Mesenchymal stem cell (in vitro differentiated cells and primary cell): ENCODE measurements at regions not wholly inside any gene's neighbourhood (a gene's known extent, or its start where the extent isn't known, plus 50 kb on each side); places are given as distances from the start of the nearest gene placed in this dataset.

ENCODE experiments used
- DNase-seq: peaks from one replicate; pipeline ENCODE4 v3.0.0-alpha.2; 2013
- H2AFZ ChIP-seq: one replicate; pipeline ENCODE4 v1.6.1; 2013; ENCODE audit warnings: low read depth, mild to moderate bottlenecking, control low read depth, inconsistent platforms, low read length, moderate library complexity
- H2AK5ac ChIP-seq: 2 replicates; pipeline ENCODE4 v1.6.1; 2013; ENCODE audit warnings: low read length, moderate library complexity, mild to moderate bottlenecking, inconsistent platforms; ENCODE audit not compliant: severe bottlenecking
- H2BK120ac ChIP-seq: one replicate; pipeline ENCODE4 v1.6.1; 2013; ENCODE audit warnings: low read depth, mild to moderate bottlenecking, inconsistent platforms, low read length, moderate library complexity
- H2BK12ac ChIP-seq, 2 experiments: one replicate each; pipeline ENCODE4 v1.6.1; 2013; ENCODE audit warnings: inconsistent platforms in 2 of 2, low read length in 2 of 2, mild to moderate bottlenecking in 2 of 2, moderate library complexity in 2 of 2, control low read depth in 1 of 2
- H2BK15ac ChIP-seq: one replicate; pipeline ENCODE4 v1.6.1; 2013; ENCODE audit warnings: mild to moderate bottlenecking, low read depth, inconsistent platforms; ENCODE audit not compliant: poor library complexity, severe bottlenecking
- H2BK5ac ChIP-seq: 2 replicates; pipeline ENCODE4 v1.6.1; 2013; ENCODE audit warnings: low read depth, mild to moderate bottlenecking, low read length, control low read depth, inconsistent platforms; ENCODE audit not compliant: poor library complexity, severe bottlenecking
- H3K14ac ChIP-seq, 2 experiments: one replicate each; pipeline ENCODE4 v1.6.1; 2013; ENCODE audit warnings: inconsistent platforms in 2 of 2, low read length in 2 of 2, control low read depth in 1 of 2, mild to moderate bottlenecking in 1 of 2, moderate library complexity in 1 of 2
- H3K18ac ChIP-seq, 2 experiments: one replicate each; pipeline ENCODE4 v1.6.1; 2013; ENCODE audit warnings: inconsistent platforms in 2 of 2, low read length in 2 of 2, control low read depth in 1 of 2, low read depth in 1 of 2, mild to moderate bottlenecking in 1 of 2
- H3K23ac ChIP-seq, 2 experiments: one replicate each; pipeline ENCODE4 v1.6.1; 2013; ENCODE audit warnings: inconsistent platforms in 2 of 2, low read length in 2 of 2, mild to moderate bottlenecking in 2 of 2, moderate library complexity in 2 of 2, control low read depth in 1 of 2
- H3K27ac ChIP-seq: 2 replicates; pipeline ENCODE4 v1.5.1; 2013; ENCODE audit warnings: mild to moderate bottlenecking, moderate library complexity, low read length, control low read depth, inconsistent platforms; ENCODE audit not compliant: poor library complexity, severe bottlenecking
- H3K27me3 ChIP-seq, 2 experiments: 2 replicates each; pipeline versions ENCODE4 v1.6.1 to v1.7.0; 2013; ENCODE audit warnings: low read length in 2 of 2, mild to moderate bottlenecking in 2 of 2, moderate library complexity in 2 of 2, control low read depth in 1 of 2, inconsistent platforms in 1 of 2; ENCODE audit not compliant: control insufficient read depth in 1 of 2, insufficient read depth in 1 of 2
- H3K36me3 ChIP-seq, 2 experiments: 2 replicates each; pipeline versions ENCODE4 v1.6.1 to v1.7.0; 2013; ENCODE audit warnings: low read length in 2 of 2, control low read depth in 1 of 2, inconsistent platforms in 1 of 2, low read depth in 1 of 2, mild to moderate bottlenecking in 1 of 2; ENCODE audit not compliant: insufficient read depth in 2 of 2, control insufficient read depth in 1 of 2
- H3K4ac ChIP-seq, 2 experiments: one replicate each; pipeline ENCODE4 v1.6.1; 2013; ENCODE audit warnings: inconsistent platforms in 2 of 2, low read length in 2 of 2, mild to moderate bottlenecking in 2 of 2, moderate library complexity in 2 of 2, control low read depth in 1 of 2, low read depth in 1 of 2
- H3K4me1 ChIP-seq: 2 replicates; pipeline ENCODE4 v1.6.1; 2013; ENCODE audit warnings: low read depth, low read length, control low read depth; ENCODE audit not compliant: control insufficient read depth, insufficient read depth
- H3K4me2 ChIP-seq: 2 replicates; pipeline ENCODE4 v1.6.1; 2013; ENCODE audit warnings: low read length, mild to moderate bottlenecking, inconsistent platforms; ENCODE audit not compliant: poor library complexity, severe bottlenecking
- H3K4me3 ChIP-seq, 2 experiments: 2 replicates each; pipeline versions ENCODE4 v1.5.1 to v1.7.0; 2013; ENCODE audit warnings: low read length in 2 of 2, mild to moderate bottlenecking in 2 of 2, control low read depth in 1 of 2, low read depth in 1 of 2; ENCODE audit not compliant: insufficient read depth in 1 of 2
- H3K79me1 ChIP-seq: replicated peaks from 2 replicates; pipeline ENCODE4 v1.6.1; 2013; ENCODE audit warnings: mild to moderate bottlenecking, control low read depth, low read length, inconsistent platforms; ENCODE audit not compliant: poor library complexity, severe bottlenecking
- H3K9ac ChIP-seq: 2 replicates; pipeline ENCODE4 v1.7.0; 2013; ENCODE audit warnings: mild to moderate bottlenecking, low read length, moderate library complexity
- H3K9me3 ChIP-seq: 2 replicates; pipeline ENCODE4 v1.7.0; 2013; ENCODE audit warnings: mild to moderate bottlenecking, low read length; ENCODE audit not compliant: control insufficient read depth
- H4K8ac ChIP-seq: one replicate; pipeline ENCODE4 v1.6.1; 2013; ENCODE audit warnings: inconsistent platforms, mild to moderate bottlenecking, low read length, moderate library complexity
- H4K91ac ChIP-seq: one replicate; pipeline ENCODE4 v1.6.1; 2013; ENCODE audit warnings: mild to moderate bottlenecking, low read length, inconsistent platforms
- WGBS: methylation state at CpG from one replicate; pipeline ENCODE4 v1.1.7; 2013; ENCODE audit warnings: mixed read lengths; 5-methylcytosine and 5-hydroxymethylcytosine counted together

GRCh38 chr4:164326056-164326455 is 427.9 kb upstream of the SMIM31 start:
- Histone ChIP-seq H2BK12ac (no peak overlapping the region), H3K4ac (no peak overlapping the region), H2BK15ac (no peak overlapping the region), H3K4me3 (no peak overlapping the region), H2BK5ac (no peak overlapping the region), H2BK120ac (no peak overlapping the region), H3K79me1 (peaks cover 5% of the 10 kb centered on the region), H3K36me3 (no peaks in the 10 kb centered on the region), H2AK5ac (no peak overlapping the region), H3K27me3 (no peaks in the 10 kb centered on the region), H3K4me1 (no peaks in the 10 kb centered on the region), H3K23ac (no peak overlapping the region), H3K18ac (no peak overlapping the region), H3K14ac (no peak overlapping the region), H2AFZ (no peak overlapping the region), H3K9ac (no peak overlapping the region), H3K9me3 (no peaks in the 10 kb centered on the region), H4K91ac (no peak overlapping the region), H3K4me2 (no peak overlapping the region), H3K27ac (no peak overlapping the region), H4K8ac (no peak overlapping the region)
- no CpG with 5 or more reads among the region's 1 CpG for WGBS
- no peak for DNase-seq

GRCh38 chr4:164337219-164337944 is 416.5 kb upstream of the SMIM31 start:
- Histone ChIP-seq H3K4me2 (no peak overlapping the region), H2BK120ac (no peak overlapping the region), H2BK5ac (no peak overlapping the region), H3K4me3 (no peak overlapping the region), H3K4me1 (no peaks in the 10 kb centered on the region), H3K27me3 (no peaks in the 10 kb centered on the region), H2BK15ac (no peak overlapping the region), H2AK5ac (no peak overlapping the region), H3K4ac (no peak overlapping the region), H3K27ac (no peak overlapping the region), H4K91ac (no peak overlapping the region), H2AFZ (no peak overlapping the region), H2BK12ac (no peak overlapping the region), H3K79me1 (peaks cover 5% of the 10 kb centered on the region), H3K14ac (no peak overlapping the region), H4K8ac (no peak overlapping the region), H3K9ac (no peak overlapping the region), H3K23ac (no peak overlapping the region), H3K9me3 (peaks cover 4% of the 10 kb centered on the region), H3K36me3 (no peaks in the 10 kb centered on the region), H3K18ac (no peak overlapping the region)
- DNase-seq, result no peak

- no peak for DNase-seq
- Histone ChIP-seq H2BK5ac (no peak overlapping the region), H3K4me1 (no peaks in the 10 kb centered on the region), H3K9me3 (no peaks in the 10 kb centered on the region), H3K18ac (no peak overlapping the region), H4K8ac (no peak overlapping the region), H3K27me3 (no peaks in the 10 kb centered on the region), H3K4ac (no peak overlapping the region), H3K9ac (no peak overlapping the region), H3K23ac (no peak overlapping the region), H2BK15ac (no peak overlapping the region), H3K14ac (no peak overlapping the region), H3K4me2 (no peak overlapping the region), H2AK5ac (no peak overlapping the region), H3K4me3 (no peak overlapping the region), H3K27ac (no peak overlapping the region), H2AFZ (no peak overlapping the region), H3K36me3 (no peaks in the 10 kb centered on the region), H2BK12ac (no peak overlapping the region), H2BK120ac (no peak overlapping the region), H4K91ac (no peak overlapping the region), H3K79me1 (peaks cover 1% of the 10 kb centered on the region)
- 53% methylated on average over 1 of the region's 3 CpGs for WGBS
Observed at GRCh38 chr4:164343472-164343976, 410.4 kb upstream of the SMIM31 start.

GRCh38 chr4:164345756-164346155 is 408.2 kb upstream of the SMIM31 start:
- H3K4me1 ChIP-seq, result no peaks in the 10 kb centered on the region
- no peak overlapping the region for H2BK120ac ChIP-seq
- no peak overlapping the region for H4K91ac ChIP-seq
- no peaks in the 10 kb centered on the region for H3K79me1 ChIP-seq
- H3K23ac ChIP-seq, result no peak overlapping the region
- no peak overlapping the region for H3K14ac ChIP-seq
- H2BK15ac ChIP-seq, result no peak overlapping the region
- H2AK5ac ChIP-seq, result no peak overlapping the region
- H3K4me3 ChIP-seq, result no peak overlapping the region
- H3K27ac ChIP-seq, result no peak overlapping the region
- no peak overlapping the region for H2BK5ac ChIP-seq
- no peak overlapping the region for H2AFZ ChIP-seq
- H3K4me2 ChIP-seq, result no peak overlapping the region
- H4K8ac ChIP-seq, result no peak overlapping the region
- no peak overlapping the region for H3K4ac ChIP-seq
- H3K9me3 ChIP-seq, result no peaks in the 10 kb centered on the region
- no peak overlapping the region for H3K9ac ChIP-seq
- no peak for DNase-seq
- no peaks in the 10 kb centered on the region for H3K36me3 ChIP-seq
- H3K18ac ChIP-seq, result no peak overlapping the region
- no peak overlapping the region for H2BK12ac ChIP-seq
- no peaks in the 10 kb centered on the region for H3K27me3 ChIP-seq
